Fibroblast of lung (primary cell): ENCODE measurements at regions not wholly inside any gene's neighbourhood (a gene's known extent, or its start where the extent isn't known, plus 50 kb on each side); places are given as distances from the start of the nearest gene placed in this dataset.

Experiments used
- DNase-seq, 2 donors: peaks; one replicate each; pipeline versions ENCODE4 v3.0.0 to v3.0.0-alpha.2; 2010; ENCODE audit warnings: low read depth in 2 of 2
- H2AFZ ChIP-seq: 2 replicates; pipeline ENCODE4 v1.5.1; 2012; ENCODE audit warnings: low read length, control low read depth, inconsistent platforms
- H3K27ac ChIP-seq: 2 replicates; pipeline ENCODE4 v1.5.1; 2011; ENCODE audit warnings: low read length, control low read depth; ENCODE audit not compliant: insufficient read depth
- H3K27me3 ChIP-seq: 2 replicates; pipeline ENCODE4 v1.5.1; 2011; ENCODE audit warnings: mild to moderate bottlenecking, low read length; ENCODE audit not compliant: control insufficient read depth, insufficient read depth
- H3K36me3 ChIP-seq: 2 replicates; pipeline ENCODE4 v1.5.1; 2011; ENCODE audit warnings: low read length; ENCODE audit not compliant: control insufficient read depth, insufficient read depth
- H3K4me1 ChIP-seq: 2 replicates; pipeline ENCODE4 v1.5.1; 2011; ENCODE audit warnings: low read length; ENCODE audit not compliant: control insufficient read depth, insufficient read depth; ENCODE audit errors: extremely low read depth
- H3K4me2 ChIP-seq: 2 replicates; pipeline ENCODE4 v1.5.1; 2011; ENCODE audit warnings: low read length, control low read depth; ENCODE audit not compliant: insufficient read depth; ENCODE audit errors: extremely low read depth
- H3K4me3 ChIP-seq, 4 experiments: fragments of 200-600 bp in 1 of 4; sonication (generic) in 1 of 4; replicated peaks in 1 of 4; 2 replicates each; pipeline ENCODE4 v1.5.1; 2011 to 2016; ENCODE audit warnings: low read length in 4 of 4, low read depth in 3 of 4, mild to moderate bottlenecking in 3 of 4, control low read depth in 2 of 4, inconsistent platforms in 1 of 4, mixed read lengths in 1 of 4; ENCODE audit not compliant: insufficient read depth in 1 of 4; ENCODE audit errors: control extremely low read depth in 1 of 4
- H3K79me2 ChIP-seq: 2 replicates; pipeline ENCODE4 v1.5.1; 2012; ENCODE audit warnings: mild to moderate bottlenecking, low read length, inconsistent platforms; ENCODE audit not compliant: control insufficient read depth, insufficient read depth
- H3K9ac ChIP-seq: 2 replicates; pipeline ENCODE4 v1.5.1; 2011; ENCODE audit warnings: mild to moderate bottlenecking, low read length, control low read depth; ENCODE audit not compliant: insufficient read depth
- H3K9me3 ChIP-seq: 2 replicates; pipeline ENCODE4 v1.5.1; 2012; ENCODE audit warnings: low read depth, low read length; ENCODE audit not compliant: control insufficient read depth, insufficient read depth
- H4K20me1 ChIP-seq: 2 replicates; pipeline ENCODE4 v1.5.1; 2011; ENCODE audit warnings: low read length; ENCODE audit not compliant: control insufficient read depth, insufficient read depth; ENCODE audit errors: extremely low read depth
- EZH2 ChIP-seq: IDR thresholded peaks from 2 replicates; pipeline ENCODE4 v1.5.1; 2012; ENCODE audit warnings: low read length, control low read depth, mild to moderate bottlenecking; ENCODE audit errors: missing control alignments
- TF ChIP-seq, protein P1 (sequence below), 2 donors: IDR thresholded peaks in 1 of 2; conservative IDR thresholded peaks in 1 of 2; 1 replicate in 1 of 2; 2 replicates in 1 of 2; pipeline ENCODE4 v1.5.1; 2011 to 2012; ENCODE audit warnings: low read length in 2 of 2, control low read depth in 1 of 2, inconsistent platforms in 1 of 2, low read depth in 1 of 2, mild to moderate bottlenecking in 1 of 2

DNA sequence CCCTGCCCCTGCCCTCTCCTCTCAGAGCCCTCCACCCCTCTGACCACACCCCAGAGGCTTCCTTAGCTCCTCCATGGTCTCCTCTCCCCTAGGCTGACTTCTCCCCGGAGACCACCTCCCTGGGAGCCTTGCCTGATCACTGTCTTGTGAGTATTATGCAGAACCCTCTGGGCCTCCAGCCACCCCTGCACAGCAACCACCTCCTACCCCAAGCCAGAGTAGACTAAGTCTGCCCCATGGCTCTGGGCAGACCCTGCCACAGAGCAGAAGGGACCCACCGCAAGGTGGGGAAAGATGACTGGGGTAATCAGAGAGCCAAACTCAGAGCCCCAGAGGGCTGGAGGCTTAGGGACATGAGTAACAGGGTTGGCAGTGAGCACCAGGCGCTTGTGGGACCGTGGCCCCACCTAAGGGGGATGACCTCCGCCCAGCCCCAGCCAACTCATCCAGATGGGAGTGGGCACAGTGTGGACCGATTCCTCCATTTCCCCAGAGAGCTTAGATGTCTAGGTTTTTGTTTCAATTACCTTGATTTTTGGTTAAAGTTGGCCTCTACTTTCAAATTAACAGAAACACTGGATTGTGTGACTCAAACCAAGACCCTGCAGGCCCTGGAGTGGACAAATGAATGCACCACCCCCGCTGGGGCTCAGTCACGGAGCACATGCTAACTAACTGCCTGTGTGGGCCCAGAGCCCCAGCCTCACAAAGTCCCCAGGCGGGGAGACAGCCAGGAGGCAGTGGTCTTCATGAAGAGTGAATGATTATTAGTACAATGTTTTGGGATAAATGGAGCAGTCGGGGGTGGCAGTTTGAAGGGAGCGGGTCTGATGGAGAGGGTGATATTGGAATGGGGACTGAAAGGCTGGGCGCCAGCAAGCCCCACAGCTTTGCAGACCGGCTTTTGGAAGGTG lies 119.4 kb upstream of the PRR20G start:
- Histone ChIP-seq H4K20me1 (no peaks in the 10 kb centered on the region), H3K36me3 (no peaks in the 10 kb centered on the region), H2AFZ (no peak overlapping the region), H3K79me2 (no peaks in the 10 kb centered on the region), H3K9ac (no peak overlapping the region), H3K4me2 (no peak overlapping the region), H3K4me1 (no peaks in the 10 kb centered on the region), H3K4me3 (no peak overlapping the region), H3K9me3 (no peaks in the 10 kb centered on the region), H3K27ac (no peak overlapping the region), H3K27me3 (no peaks in the 10 kb centered on the region)
- TF ChIP-seq, protein P1, sequence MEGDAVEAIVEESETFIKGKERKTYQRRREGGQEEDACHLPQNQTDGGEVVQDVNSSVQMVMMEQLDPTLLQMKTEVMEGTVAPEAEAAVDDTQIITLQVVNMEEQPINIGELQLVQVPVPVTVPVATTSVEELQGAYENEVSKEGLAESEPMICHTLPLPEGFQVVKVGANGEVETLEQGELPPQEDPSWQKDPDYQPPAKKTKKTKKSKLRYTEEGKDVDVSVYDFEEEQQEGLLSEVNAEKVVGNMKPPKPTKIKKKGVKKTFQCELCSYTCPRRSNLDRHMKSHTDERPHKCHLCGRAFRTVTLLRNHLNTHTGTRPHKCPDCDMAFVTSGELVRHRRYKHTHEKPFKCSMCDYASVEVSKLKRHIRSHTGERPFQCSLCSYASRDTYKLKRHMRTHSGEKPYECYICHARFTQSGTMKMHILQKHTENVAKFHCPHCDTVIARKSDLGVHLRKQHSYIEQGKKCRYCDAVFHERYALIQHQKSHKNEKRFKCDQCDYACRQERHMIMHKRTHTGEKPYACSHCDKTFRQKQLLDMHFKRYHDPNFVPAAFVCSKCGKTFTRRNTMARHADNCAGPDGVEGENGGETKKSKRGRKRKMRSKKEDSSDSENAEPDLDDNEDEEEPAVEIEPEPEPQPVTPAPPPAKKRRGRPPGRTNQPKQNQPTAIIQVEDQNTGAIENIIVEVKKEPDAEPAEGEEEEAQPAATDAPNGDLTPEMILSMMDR (conservative IDR thresholded peaks at IDR 0.05 in 1 of 2, IDR thresholded peaks at IDR 0.05 in 1 of 2; ENCODE audit: low read depth in 1 of 2, low read length in 2 of 2), result no peak
- no peak for TF ChIP-seq EZH2
- DNase-seq, result no peak

DNA sequence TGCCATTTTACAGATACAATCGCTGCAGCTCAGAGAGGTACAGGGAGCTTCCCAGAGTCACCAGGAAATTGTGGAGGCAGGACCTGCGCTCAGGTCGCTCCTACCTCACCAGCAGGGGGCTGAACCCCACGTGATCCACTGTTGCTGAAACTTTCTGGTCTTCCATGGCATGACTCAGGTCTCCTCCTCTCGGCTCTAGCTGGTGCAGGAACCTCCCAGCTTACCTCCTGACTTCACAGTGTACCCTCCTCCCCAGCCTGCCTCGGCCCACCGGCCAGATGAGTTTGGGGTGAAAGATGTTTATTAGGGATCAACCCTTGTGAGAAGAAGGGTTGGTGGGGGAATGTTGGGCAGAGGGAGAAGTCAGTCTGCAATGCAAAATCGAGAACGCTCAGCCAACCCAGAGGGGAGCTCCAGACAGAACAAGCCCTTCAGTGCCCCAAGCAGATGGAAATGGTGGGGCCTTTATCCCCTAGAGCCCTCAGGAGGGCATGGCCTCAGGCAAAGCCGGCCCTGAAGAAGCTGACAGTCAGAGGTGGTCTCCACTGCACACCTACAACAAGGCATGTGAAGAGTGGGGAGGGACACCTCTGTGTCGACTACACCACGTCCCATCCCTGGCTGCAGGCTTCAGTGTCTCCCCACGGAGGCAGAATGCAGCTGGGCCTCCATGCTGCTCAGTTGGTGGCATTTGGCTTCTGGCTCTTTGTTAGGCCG lies 118.6 kb upstream of the PRR20G start:
- DNase-seq, result peak in 1 of 2 donors; percentile 1
- Histone ChIP-seq H3K9ac (no peak overlapping the region), H3K79me2 (no peaks in the 10 kb centered on the region), H3K4me1 (no peaks in the 10 kb centered on the region), H3K4me2 (no peak overlapping the region), H3K36me3 (no peaks in the 10 kb centered on the region), H3K27me3 (no peaks in the 10 kb centered on the region), H4K20me1 (no peaks in the 10 kb centered on the region), H3K27ac (no peak overlapping the region), H2AFZ (no peak overlapping the region), H3K4me3 (no peak overlapping the region), H3K9me3 (no peaks in the 10 kb centered on the region)
- TF ChIP-seq EZH2, result no peak
- TF ChIP-seq, protein P1 (conservative IDR thresholded peaks at IDR 0.05 in 1 of 2, IDR thresholded peaks at IDR 0.05 in 1 of 2; ENCODE audit: low read depth in 1 of 2, low read length in 2 of 2), result no peak

DNA sequence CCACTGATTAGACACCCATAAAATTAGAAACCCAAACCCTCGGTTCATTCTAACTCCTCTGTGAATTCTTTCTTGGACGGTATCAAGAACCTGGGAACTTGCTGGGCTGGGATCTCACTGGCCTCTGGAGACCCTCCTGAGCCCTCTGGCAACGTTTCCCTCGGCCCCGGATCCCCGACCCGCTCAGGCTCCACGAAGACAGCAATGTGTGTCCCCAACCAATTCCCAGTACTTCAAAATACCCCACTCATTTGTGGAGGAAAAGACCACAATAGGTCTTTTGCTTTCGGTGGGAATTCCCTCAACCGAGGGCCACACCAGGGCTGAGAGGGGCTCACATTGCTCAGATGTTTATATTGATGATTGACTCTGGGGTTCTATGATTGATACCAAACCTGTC lies 117.9 kb upstream of the PRR20G start:
- Histone ChIP-seq H3K27ac (no peak overlapping the region), H3K4me3 (no peak overlapping the region), H2AFZ (no peak overlapping the region), H3K9me3 (no peaks in the 10 kb centered on the region), H3K36me3 (no peaks in the 10 kb centered on the region), H3K4me2 (no peak overlapping the region), H3K27me3 (no peaks in the 10 kb centered on the region), H3K4me1 (no peaks in the 10 kb centered on the region), H4K20me1 (no peaks in the 10 kb centered on the region), H3K9ac (no peak overlapping the region), H3K79me2 (no peaks in the 10 kb centered on the region)
- DNase-seq, result no peak
- TF ChIP-seq EZH2, result no peak
- TF ChIP-seq, protein P1 (conservative IDR thresholded peaks at IDR 0.05 in 1 of 2, IDR thresholded peaks at IDR 0.05 in 1 of 2; ENCODE audit: low read depth in 1 of 2, low read length in 2 of 2), result no peak
